HG03280 (cell line): ENCODE measurements at regions not wholly inside any gene's neighbourhood (a gene's known extent, or its start where the extent isn't known, plus 50 kb on each side); places are given as distances from the start of the nearest gene placed in this dataset.

ENCODE experiments used
- ATAC-seq: cut with Tn5 transposase; IDR thresholded peaks from one replicate; pipeline ENCODE4 v1.9.1; 2021; ENCODE audit warnings: mild to moderate bottlenecking, moderate library complexity; ENCODE audit not compliant: unreplicated experiment

- no peak for ATAC-seq
These were observed 58.6 kb upstream of the NYAP2 start for GRCh38 chr2:225340923-225341322.

GRCh38 chr2:225337183-225337582 lies 62.3 kb upstream of the NYAP2 start:
- no peak for ATAC-seq

DNA sequence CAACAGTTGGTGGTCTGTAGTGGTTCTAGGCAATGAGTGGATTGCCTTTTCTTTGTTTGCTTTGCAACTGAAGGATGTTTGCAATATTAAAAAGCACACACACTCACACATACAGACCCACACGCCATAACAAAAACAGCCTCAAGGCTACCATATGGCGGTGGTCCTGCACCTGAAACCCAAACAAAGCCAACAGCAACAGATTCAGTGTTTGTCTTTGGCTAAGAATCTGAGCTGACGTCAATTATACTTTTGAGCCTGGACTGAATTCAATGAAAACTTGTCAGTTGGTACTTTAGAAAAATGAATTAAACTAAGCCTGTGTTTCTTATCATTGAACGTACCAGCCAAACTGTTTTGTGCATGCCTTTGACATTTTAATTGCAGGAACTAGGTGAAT lies 65.0 kb upstream of the NYAP2 start:
- ATAC-seq: no peak

DNA sequence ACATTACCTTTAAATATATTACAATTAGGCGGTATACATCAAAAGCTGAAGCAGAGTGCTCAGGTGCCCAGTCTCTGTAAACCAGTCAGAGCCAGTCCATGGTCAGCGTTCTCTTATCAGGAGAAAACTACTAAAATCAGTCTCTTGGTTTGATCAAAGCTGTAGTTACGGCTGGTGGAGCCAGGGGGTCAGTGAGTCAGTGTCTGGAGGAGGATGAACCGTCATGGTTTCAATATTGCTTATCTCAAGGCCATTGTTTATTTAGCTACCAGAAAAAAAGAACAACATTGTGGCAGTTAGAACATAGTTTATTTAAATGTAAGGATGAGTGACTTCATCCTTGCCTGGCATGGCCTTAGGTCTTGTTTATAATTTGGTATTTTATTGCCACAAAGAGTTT lies 71.3 kb upstream of the NYAP2 start:
- no peak for ATAC-seq

GRCh38 chr2:225326969-225327368 lies 72.5 kb upstream of the NYAP2 start:
- no peak for ATAC-seq

DNA sequence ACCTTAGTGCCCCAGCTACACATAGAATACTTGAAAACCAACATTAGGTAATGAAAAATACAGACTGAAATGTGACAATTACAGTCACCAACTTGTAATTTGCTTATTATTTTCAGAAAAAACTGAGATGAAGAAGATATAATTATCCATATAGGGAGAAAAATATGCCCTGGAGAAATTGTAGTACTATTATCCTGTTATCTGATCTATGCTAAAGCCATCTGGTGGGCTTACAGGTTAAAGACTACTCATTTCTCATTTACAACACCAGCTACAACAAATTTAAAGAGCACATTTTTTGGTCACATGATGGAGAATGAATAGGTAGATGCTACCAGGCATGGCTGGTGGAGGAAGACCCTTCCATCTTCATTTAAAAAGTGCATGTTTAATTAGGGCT lies 79.6 kb upstream of the NYAP2 start:
- ATAC-seq: no peak

GRCh38 chr2:225318440-225318839 lies 81.1 kb upstream of the NYAP2 start:
- ATAC-seq: no peak

- no peak for ATAC-seq
These were observed 82.3 kb upstream of the NYAP2 start for GRCh38 chr2:225317186-225317585.

DNA sequence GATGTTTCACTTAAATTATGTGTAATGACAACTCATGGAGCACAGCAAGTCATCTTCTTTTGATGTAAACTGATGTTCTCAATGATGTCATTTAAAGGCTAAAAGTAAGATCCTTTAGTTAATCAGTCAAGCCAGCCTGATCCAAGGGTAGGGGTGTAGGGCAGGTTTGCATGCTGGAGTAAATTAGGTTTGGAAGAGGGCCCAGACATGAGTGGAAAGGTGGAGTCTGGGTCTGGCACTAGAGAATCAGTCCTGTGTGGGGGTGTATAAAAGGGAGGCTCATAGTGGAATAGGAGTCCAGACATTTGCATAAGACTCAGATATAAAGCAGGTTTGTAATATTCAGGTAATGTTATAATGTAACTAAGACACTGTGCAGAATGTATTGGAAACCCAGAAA lies 88.8 kb upstream of the NYAP2 start:
- no peak for ATAC-seq

- ATAC-seq: no peak
These were observed 90.0 kb upstream of the NYAP2 start for GRCh38 chr2:225309516-225309915.

DNA sequence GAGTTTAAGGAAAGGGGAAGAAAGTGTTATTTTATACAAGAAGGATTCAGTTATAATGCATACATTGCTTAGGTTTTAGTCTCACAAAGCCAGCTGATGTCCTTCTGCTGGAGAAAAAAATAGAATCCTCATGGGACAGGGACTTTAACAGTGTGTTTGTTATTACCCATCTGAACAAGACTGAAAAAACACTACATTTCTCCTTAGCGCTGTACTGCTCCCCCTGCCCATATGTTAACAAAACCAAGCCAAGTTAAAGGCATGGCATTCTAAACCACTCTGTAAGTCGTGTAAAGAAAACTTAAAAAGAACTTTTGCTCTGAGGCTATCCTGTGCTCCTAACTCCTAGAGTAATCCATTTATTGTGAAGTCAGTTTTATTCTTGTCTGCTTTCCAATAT lies 102.6 kb upstream of the NYAP2 start:
- no peak for ATAC-seq

DNA sequence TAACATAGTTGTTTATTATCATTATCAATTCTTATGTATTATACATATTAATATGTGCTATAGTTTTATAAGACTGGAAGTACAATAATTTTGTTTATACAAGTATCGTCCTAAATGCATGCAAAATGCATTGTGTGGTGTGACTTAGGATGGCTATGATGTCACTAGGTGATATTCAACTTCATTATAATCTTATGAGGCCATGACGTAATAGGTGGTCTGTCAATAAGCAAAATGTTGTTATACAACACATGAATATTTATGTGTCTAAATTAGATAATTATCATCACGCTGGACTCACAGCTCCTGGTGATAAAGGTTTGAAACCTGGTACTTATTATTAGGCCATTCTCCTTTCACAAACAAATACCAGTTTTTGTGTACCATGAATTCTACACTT lies 104.4 kb upstream of the NYAP2 start:
- no peak for ATAC-seq

GRCh38 chr2:225293638-225294037 lies 105.9 kb upstream of the NYAP2 start:
- no peak for ATAC-seq

DNA sequence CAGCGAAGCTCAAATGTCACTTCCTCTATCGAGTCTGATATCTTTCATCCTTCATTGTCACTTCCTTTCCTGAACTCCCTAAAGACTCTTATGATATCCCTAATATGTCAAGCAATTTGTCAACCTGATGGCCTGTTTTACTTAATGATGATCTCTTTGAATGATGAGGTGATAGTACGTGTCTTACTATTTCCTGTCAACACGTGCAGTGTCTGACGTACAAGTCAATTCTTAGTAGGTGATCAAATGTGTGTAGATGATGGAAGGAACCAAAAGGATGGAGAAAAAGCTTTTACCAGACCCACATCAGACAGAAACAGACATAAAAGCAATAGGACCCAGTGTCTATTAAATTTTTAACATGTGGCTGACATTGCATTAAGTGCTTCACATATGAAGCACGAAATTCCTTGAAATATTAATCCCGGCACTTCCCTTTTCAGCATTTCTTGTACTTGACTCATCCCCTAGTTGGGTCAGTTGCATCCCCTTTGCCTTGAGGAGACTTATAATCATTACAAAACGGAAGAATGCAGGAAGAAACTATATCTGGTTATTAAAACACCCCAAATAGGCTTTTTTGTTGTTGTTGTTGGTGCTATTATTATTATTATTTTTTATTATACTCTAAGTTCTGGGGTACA lies 108.6 kb upstream of the NYAP2 start:
- no peak for ATAC-seq

DNA sequence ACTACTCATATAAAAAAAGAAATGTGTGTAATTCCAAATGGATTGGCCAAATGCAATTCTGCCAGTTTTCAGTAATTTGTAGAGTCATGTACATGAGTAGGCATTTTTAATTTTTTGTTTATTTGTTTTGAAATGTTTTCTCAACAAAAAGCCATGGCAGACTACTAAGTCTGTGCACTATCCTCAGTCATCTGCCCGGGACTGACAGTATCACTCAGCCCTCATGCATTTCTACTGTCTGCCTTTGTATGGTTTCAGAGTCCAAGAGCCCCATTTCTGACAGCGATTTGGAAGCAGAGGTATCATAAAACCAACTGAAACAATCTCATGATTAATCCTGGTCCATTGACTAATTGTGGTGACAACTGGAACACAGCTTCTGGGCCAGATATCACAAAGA lies 109.9 kb upstream of the NYAP2 start:
- no peak for ATAC-seq

- no peak for ATAC-seq
These were observed 110.5 kb upstream of the NYAP2 start for GRCh38 chr2:225288986-225289385.

DNA sequence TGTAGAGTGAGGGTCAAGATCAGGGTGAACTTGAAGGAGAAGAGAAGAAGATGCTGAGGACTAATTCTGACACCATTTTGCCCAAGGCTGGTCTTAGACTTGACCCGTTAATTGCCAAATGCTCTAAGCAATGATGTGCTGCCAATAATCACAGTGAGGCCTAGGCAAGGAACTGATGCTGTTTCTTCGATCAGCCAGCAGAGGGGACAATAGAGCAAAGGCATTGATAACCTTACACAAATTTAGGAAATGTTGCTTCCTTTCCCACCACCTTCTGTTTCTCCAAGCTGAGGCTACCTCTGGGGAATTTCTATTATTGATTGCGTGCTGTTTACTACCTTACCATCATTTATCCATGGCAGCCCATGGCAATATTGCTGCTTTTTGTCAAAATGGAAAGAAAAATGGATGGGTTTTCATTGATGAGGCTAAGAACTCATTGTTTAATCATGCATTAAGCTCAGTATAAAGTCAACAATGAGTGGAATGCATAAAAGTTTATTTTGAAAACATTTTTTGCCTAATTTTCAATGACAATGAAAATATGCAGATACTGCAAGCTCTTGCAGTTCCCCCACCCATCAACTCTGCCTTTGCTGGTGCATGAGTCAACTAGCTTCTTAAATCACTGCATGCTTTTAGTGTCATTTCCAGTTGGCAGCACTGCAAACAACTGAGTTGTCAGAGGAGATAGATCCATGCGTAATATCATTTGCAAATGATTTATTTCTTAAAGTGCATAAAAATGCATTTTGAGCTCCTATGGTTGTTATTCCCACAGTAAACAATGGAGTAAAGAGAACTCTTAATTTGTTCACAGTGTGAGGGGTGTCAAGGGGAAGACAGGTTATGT lies 116.4 kb upstream of the NYAP2 start:
- peak; percentile 83 for ATAC-seq

DNA sequence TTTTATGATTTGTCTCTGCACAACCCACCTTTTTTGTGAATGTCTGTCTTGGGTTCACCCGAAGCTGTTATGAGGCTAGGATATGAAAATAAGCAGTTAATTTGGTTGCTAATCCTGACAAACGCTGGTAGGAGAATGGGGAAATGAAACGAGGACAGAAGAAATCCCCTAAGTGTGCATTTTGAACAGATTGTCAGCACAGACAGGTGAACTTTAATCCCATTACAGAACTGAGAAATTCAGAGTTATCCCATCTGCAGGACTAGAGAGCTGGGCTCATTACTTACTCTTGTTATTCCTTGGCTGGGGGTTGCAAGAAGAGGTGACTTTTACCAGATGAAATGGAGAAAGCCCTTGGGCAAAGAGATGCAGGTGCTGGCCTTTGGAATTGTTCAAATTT lies 123.3 kb upstream of the NYAP2 start:
- peak; percentile 60 for ATAC-seq

- no peak for ATAC-seq
These were observed 124.1 kb upstream of the NYAP2 start for GRCh38 chr2:225275443-225275842.

DNA sequence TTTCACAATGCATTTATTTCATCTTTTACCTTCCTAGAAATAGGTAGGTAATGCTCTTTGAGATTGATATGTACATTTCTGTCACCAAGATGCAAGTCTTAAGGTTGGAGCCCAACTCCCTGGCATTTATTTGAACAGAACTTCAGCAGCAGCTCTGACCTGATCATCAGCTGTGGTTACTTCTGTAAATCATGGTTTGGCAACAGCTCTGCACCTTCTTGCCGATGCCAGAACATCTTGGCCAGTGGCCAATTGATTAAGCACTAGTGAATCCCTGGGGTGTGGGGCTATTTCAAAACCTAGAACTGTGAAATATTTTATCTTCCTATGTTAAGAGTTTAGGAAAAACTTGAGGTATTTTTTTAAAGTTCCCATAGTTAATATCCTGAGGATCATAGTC lies 124.8 kb upstream of the NYAP2 start:
- ATAC-seq: no peak

GRCh38 chr2:225272173-225272572 lies 127.3 kb upstream of the NYAP2 start:
- ATAC-seq: no peak

GRCh38 chr2:225270861-225271260 lies 128.6 kb upstream of the NYAP2 start:
- peak; percentile 99 for ATAC-seq

GRCh38 chr2:225270053-225270452 lies 129.5 kb upstream of the NYAP2 start:
- ATAC-seq: no peak
